ENCODE measurements at regions not wholly inside any gene's neighbourhood (a gene's known extent, or its start where the extent isn't known, plus 50 kb on each side); places are given as distances from the start of the nearest gene placed in this dataset.

GRCh38 chr6:137560184-137560563 lies 66.0 kb upstream of the OLIG3 start:
- no peak for DNase-seq (ENCODE audit: low spot score)
- in situ Hi-C loops (cut with MboI; ENCODE audit: low sequenced_read_pairs, unreplicated experiment): no loop called here

GRCh38 chr6:137568067-137568466 lies 73.9 kb upstream of the OLIG3 start:
- TF ChIP-seq CTCF (IDR thresholded peaks at IDR 0.05; ENCODE audit: borderline replicate concordance, control extremely low read depth, extremely low read depth, insufficient read depth, missing control alignments): no peak
- DNase-seq (ENCODE audit: low spot score): no peak
- in situ Hi-C loops (cut with MboI; ENCODE audit: low sequenced_read_pairs, unreplicated experiment): no loop called here

More at GRCh38 chr6:137560184-137560563, 66.0 kb upstream of the OLIG3 start:
- no peak for TF ChIP-seq CTCF (IDR thresholded peaks at IDR 0.05; ENCODE audit: borderline replicate concordance, control extremely low read depth, extremely low read depth, insufficient read depth, missing control alignments)

GRCh38 chr6:137570393-137570792 lies 76.2 kb upstream of the OLIG3 start:
- in situ Hi-C loops (cut with MboI; ENCODE audit: low sequenced_read_pairs, unreplicated experiment): no loop called here
- DNase-seq (ENCODE audit: low spot score): no peak
- no peak for TF ChIP-seq CTCF (IDR thresholded peaks at IDR 0.05; ENCODE audit: borderline replicate concordance, control extremely low read depth, extremely low read depth, insufficient read depth, missing control alignments)

GRCh38 chr6:137571854-137572253 lies 77.7 kb upstream of the OLIG3 start:
- peak; percentile 40 for DNase-seq (ENCODE audit: low spot score)
- peak; percentile 35 for TF ChIP-seq CTCF (IDR thresholded peaks at IDR 0.05; ENCODE audit: borderline replicate concordance, control extremely low read depth, extremely low read depth, insufficient read depth, missing control alignments)
- in situ Hi-C loops (cut with MboI; ENCODE audit: low sequenced_read_pairs, unreplicated experiment): no loop called here

- no peak for DNase-seq (ENCODE audit: low spot score)
- no peak for TF ChIP-seq CTCF (IDR thresholded peaks at IDR 0.05; ENCODE audit: borderline replicate concordance, control extremely low read depth, extremely low read depth, insufficient read depth, missing control alignments)
- in situ Hi-C loops (cut with MboI; ENCODE audit: low sequenced_read_pairs, unreplicated experiment): no loop called here
Measured at GRCh38 chr6:137573739-137574138, 79.5 kb upstream of the OLIG3 start.

- TF ChIP-seq CTCF (IDR thresholded peaks at IDR 0.05; ENCODE audit: borderline replicate concordance, control extremely low read depth, extremely low read depth, insufficient read depth, missing control alignments): no peak
- in situ Hi-C loops (cut with MboI; ENCODE audit: low sequenced_read_pairs, unreplicated experiment): no loop called here
- no peak for DNase-seq (ENCODE audit: low spot score)
Measured at GRCh38 chr6:137579612-137580011, 85.4 kb upstream of the OLIG3 start.

Data from GM13976 (cell line).